A204.1 (cell line): ENCODE measurements at regions not wholly inside any gene's neighbourhood (a gene's known extent, or its start where the extent isn't known, plus 50 kb on each side); places are given as distances from the start of the nearest gene placed in this dataset.

ENCODE experiments used
- FAIRE-seq: peaks from 2 replicates; lab custom pipeline; 2012; peaks lifted over from hg19 to GRCh38; lab: Jason Lieb, UNC

GRCh38 chr3:159170436-159171003 is 368.7 kb downstream of the MFSD1 start:
- no peak for FAIRE-seq

GRCh38 chr3:159171333-159171732 is 369.5 kb downstream of the MFSD1 start:
- FAIRE-seq = no peak

- no peak for FAIRE-seq
Measured at GRCh38 chr3:159172473-159172872, 370.6 kb downstream of the MFSD1 start.

- FAIRE-seq = no peak
Measured at GRCh38 chr3:159174715-159175692, 373.1 kb downstream of the MFSD1 start.

GRCh38 chr3:159178209-159178897 is 376.5 kb downstream of the MFSD1 start:
- FAIRE-seq = no peak

GRCh38 chr3:159182961-159183360 is 381.1 kb downstream of the MFSD1 start:
- no peak for FAIRE-seq

- no peak for FAIRE-seq
Measured at GRCh38 chr3:159185443-159186050, 383.7 kb downstream of the MFSD1 start.

- no peak for FAIRE-seq
Measured at GRCh38 chr3:159186581-159186980, 384.7 kb downstream of the MFSD1 start.

GRCh38 chr3:159187232-159187631 is 385.4 kb downstream of the MFSD1 start:
- no peak for FAIRE-seq

GRCh38 chr3:159187706-159188105 is 385.9 kb downstream of the MFSD1 start:
- FAIRE-seq = no peak

GRCh38 chr3:159189994-159190669 is 388.3 kb downstream of the MFSD1 start:
- FAIRE-seq = no peak

- FAIRE-seq = no peak
Measured at GRCh38 chr3:159191447-159191846, 389.6 kb downstream of the MFSD1 start.

- no peak for FAIRE-seq
Measured at GRCh38 chr3:159196359-159196758, 394.5 kb downstream of the MFSD1 start.

- FAIRE-seq = no peak
Measured at GRCh38 chr3:159200176-159200575, 398.3 kb downstream of the MFSD1 start.

- no peak for FAIRE-seq
Measured at GRCh38 chr3:159208050-159208449, 406.2 kb downstream of the MFSD1 start.

GRCh38 chr3:159209459-159209858 is 407.6 kb downstream of the MFSD1 start:
- FAIRE-seq = no peak

- no peak for FAIRE-seq
Measured at GRCh38 chr3:159210336-159210735, 408.5 kb downstream of the MFSD1 start.

GRCh38 chr3:159216311-159216710 is 414.5 kb downstream of the MFSD1 start:
- no peak for FAIRE-seq

GRCh38 chr3:159219231-159219630 is 417.4 kb downstream of the MFSD1 start:
- no peak for FAIRE-seq

- FAIRE-seq = no peak
Measured at GRCh38 chr3:159221335-159221734, 419.5 kb downstream of the MFSD1 start.

GRCh38 chr3:159229116-159229680 is 427.3 kb downstream of the MFSD1 start:
- FAIRE-seq = no peak

GRCh38 chr3:159232966-159233365 is 431.1 kb downstream of the MFSD1 start:
- FAIRE-seq = no peak
